ENCODE measurements at regions not wholly inside any gene's neighbourhood (a gene's known extent, or its start where the extent isn't known, plus 50 kb on each side); places are given as distances from the start of the nearest gene placed in this dataset.

DNA sequence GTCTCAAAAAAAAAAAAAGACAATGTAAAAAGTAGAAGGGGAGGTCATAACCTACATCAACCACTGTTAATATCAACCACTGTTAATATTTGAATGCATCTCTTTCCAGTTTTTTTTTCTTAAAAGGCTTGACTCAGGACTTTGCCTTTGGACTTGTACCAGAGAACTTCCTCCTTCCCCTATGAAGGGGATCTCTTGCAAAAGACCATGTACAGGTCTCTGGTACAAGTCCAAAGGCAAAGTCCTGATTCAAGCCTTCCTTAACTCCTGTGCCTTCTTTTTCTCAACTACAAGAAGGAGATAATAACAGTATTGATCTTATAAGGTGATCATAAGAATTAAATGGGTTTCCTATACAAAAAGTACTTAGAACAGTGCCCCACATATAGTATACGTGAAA, 563.5 kb downstream of the BUD13 start:
- H3K9ac ChIP-seq (ENCODE audit: low read length), result no peak overlapping the region
- H2BK12ac ChIP-seq (ENCODE audit: low read length), result no peak overlapping the region
- H4K12ac ChIP-seq (ENCODE audit: low read depth, low read length), result no peak overlapping the region
- H2AK5ac ChIP-seq (ENCODE audit: low read length), result no peak overlapping the region
- H3K27me3 ChIP-seq (ENCODE audit: insufficient read depth, low read length), result no peaks in the 10 kb centered on the region
- H4K91ac ChIP-seq (ENCODE audit: low read depth, low read length), result no peak overlapping the region
- H3K4me2 ChIP-seq (ENCODE audit: low read length), result no peak overlapping the region
- DNase-seq, result no peak
- no peaks in the 10 kb centered on the region for H3K4me1 ChIP-seq (ENCODE audit: control insufficient read depth in 1 of 2, insufficient read depth in 2 of 2, low read length in 2 of 2)
- H3K4me3 ChIP-seq (ENCODE audit: low read depth, low read length), result no peak overlapping the region
- no peak overlapping the region for H2AFZ ChIP-seq (ENCODE audit: insufficient read depth, low read length, poor library complexity)
- no peak overlapping the region for H3K4ac ChIP-seq (ENCODE audit: low read depth, low read length)
- H3K18ac ChIP-seq (ENCODE audit: low read length), result no peak overlapping the region
- H3K36me3 ChIP-seq (ENCODE audit: control insufficient read depth in 1 of 2, insufficient read depth in 2 of 2, low read length in 2 of 2), result no peaks in the 10 kb centered on the region
- H3K9me3 ChIP-seq (ENCODE audit: insufficient read depth, low read depth, low read length), result peaks cover 5% of the 10 kb centered on the region
- H2BK5ac ChIP-seq (ENCODE audit: low read depth, low read length, poor library complexity), result no peak overlapping the region
- H3K23ac ChIP-seq (ENCODE audit: low read length), result no peak overlapping the region
- H3K79me2 ChIP-seq (ENCODE audit: control insufficient read depth, insufficient read depth, low read length, poor library complexity), result no peaks in the 10 kb centered on the region
- no peak overlapping the region for H4K8ac ChIP-seq (ENCODE audit: low read depth, low read length)
- H2BK120ac ChIP-seq (ENCODE audit: insufficient read depth, low read length, poor library complexity), result no peak overlapping the region
- H3K27ac ChIP-seq (ENCODE audit: low read depth, low read length), result no peak overlapping the region
- WGBS (ENCODE audit: extremely low coverage, insufficient coverage, insufficient read length), result no CpG with 5 or more reads among the region's 1 CpG
- H3K14ac ChIP-seq (ENCODE audit: low read length), result no peak overlapping the region
- H3K79me1 ChIP-seq (ENCODE audit: low read length), result no peaks in the 10 kb centered on the region

- H3K18ac ChIP-seq (ENCODE audit: low read length), result no peak overlapping the region
- no peak overlapping the region for H4K12ac ChIP-seq (ENCODE audit: low read depth, low read length)
- no peaks in the 10 kb centered on the region for H3K36me3 ChIP-seq (ENCODE audit: control insufficient read depth in 1 of 2, insufficient read depth in 2 of 2, low read length in 2 of 2)
- H3K14ac ChIP-seq (ENCODE audit: low read length), result no peak overlapping the region
- no peak overlapping the region for H2BK12ac ChIP-seq (ENCODE audit: low read length)
- H3K4me3 ChIP-seq (ENCODE audit: low read depth, low read length), result no peak overlapping the region
- H3K9ac ChIP-seq (ENCODE audit: low read length), result no peak overlapping the region
- H3K4ac ChIP-seq (ENCODE audit: low read depth, low read length), result no peak overlapping the region
- no peak overlapping the region for H3K23ac ChIP-seq (ENCODE audit: low read length)
- no peaks in the 10 kb centered on the region for H3K79me2 ChIP-seq (ENCODE audit: control insufficient read depth, insufficient read depth, low read length, poor library complexity)
- peaks cover 0 to 4% of the 10 kb centered on the region in 2 experiments for H3K4me1 ChIP-seq (ENCODE audit: control insufficient read depth in 1 of 2, insufficient read depth in 2 of 2, low read length in 2 of 2)
- H4K8ac ChIP-seq (ENCODE audit: low read depth, low read length), result no peak overlapping the region
- no peak overlapping the region for H2BK120ac ChIP-seq (ENCODE audit: insufficient read depth, low read length, poor library complexity)
- no peak overlapping the region for H3K27ac ChIP-seq (ENCODE audit: low read depth, low read length)
- H3K4me2 ChIP-seq (ENCODE audit: low read length), result no peak overlapping the region
- no peaks in the 10 kb centered on the region for H3K79me1 ChIP-seq (ENCODE audit: low read length)
- H2BK5ac ChIP-seq (ENCODE audit: low read depth, low read length, poor library complexity), result no peak overlapping the region
- no peak overlapping the region for H4K91ac ChIP-seq (ENCODE audit: low read depth, low read length)
- H2AK5ac ChIP-seq (ENCODE audit: low read length), result no peak overlapping the region
- no peak overlapping the region for H2AFZ ChIP-seq (ENCODE audit: insufficient read depth, low read length, poor library complexity)
- WGBS (ENCODE audit: extremely low coverage, insufficient coverage, insufficient read length), result no CpG with 5 or more reads among the region's 18 CpGs
- peaks cover 1% of the 10 kb centered on the region for H3K9me3 ChIP-seq (ENCODE audit: insufficient read depth, low read depth, low read length)
- no peak for DNase-seq
- H3K27me3 ChIP-seq (ENCODE audit: insufficient read depth, low read length), result no peaks in the 10 kb centered on the region
These were observed 565.2 kb downstream of the BUD13 start for GRCh38 chr11:116207421-116208141.

GRCh38 chr11:116207019-116207418, 565.8 kb downstream of the BUD13 start:
- H3K23ac ChIP-seq (ENCODE audit: low read length), result no peak overlapping the region
- H2AK5ac ChIP-seq (ENCODE audit: low read length), result no peak overlapping the region
- no peak overlapping the region for H4K8ac ChIP-seq (ENCODE audit: low read depth, low read length)
- H2AFZ ChIP-seq (ENCODE audit: insufficient read depth, low read length, poor library complexity), result no peak overlapping the region
- H3K4me1 ChIP-seq (ENCODE audit: control insufficient read depth in 1 of 2, insufficient read depth in 2 of 2, low read length in 2 of 2), result peaks cover 0 to 4% of the 10 kb centered on the region in 2 experiments
- H3K9ac ChIP-seq (ENCODE audit: low read length), result no peak overlapping the region
- no peaks in the 10 kb centered on the region for H3K79me2 ChIP-seq (ENCODE audit: control insufficient read depth, insufficient read depth, low read length, poor library complexity)
- H3K79me1 ChIP-seq (ENCODE audit: low read length), result no peaks in the 10 kb centered on the region
- no peak overlapping the region for H2BK5ac ChIP-seq (ENCODE audit: low read depth, low read length, poor library complexity)
- H4K91ac ChIP-seq (ENCODE audit: low read depth, low read length), result no peak overlapping the region
- H3K27ac ChIP-seq (ENCODE audit: low read depth, low read length), result no peak overlapping the region
- H3K18ac ChIP-seq (ENCODE audit: low read length), result no peak overlapping the region
- WGBS (ENCODE audit: extremely low coverage, insufficient coverage, insufficient read length), result no CpG with 5 or more reads among the region's 2 CpGs
- no peak overlapping the region for H3K4ac ChIP-seq (ENCODE audit: low read depth, low read length)
- no peak overlapping the region for H3K4me2 ChIP-seq (ENCODE audit: low read length)
- DNase-seq, result no peak
- H3K27me3 ChIP-seq (ENCODE audit: insufficient read depth, low read length), result no peaks in the 10 kb centered on the region
- H3K36me3 ChIP-seq (ENCODE audit: control insufficient read depth in 1 of 2, insufficient read depth in 2 of 2, low read length in 2 of 2), result no peaks in the 10 kb centered on the region
- H3K9me3 ChIP-seq (ENCODE audit: insufficient read depth, low read depth, low read length), result peaks cover 1% of the 10 kb centered on the region
- H2BK12ac ChIP-seq (ENCODE audit: low read length), result no peak overlapping the region
- no peak overlapping the region for H2BK120ac ChIP-seq (ENCODE audit: insufficient read depth, low read length, poor library complexity)
- H3K4me3 ChIP-seq (ENCODE audit: low read depth, low read length), result no peak overlapping the region
- H4K12ac ChIP-seq (ENCODE audit: low read depth, low read length), result no peak overlapping the region
- H3K14ac ChIP-seq (ENCODE audit: low read length), result no peak overlapping the region

- H2AK5ac ChIP-seq (ENCODE audit: low read length), result no peak overlapping the region
- no peak overlapping the region for H3K18ac ChIP-seq (ENCODE audit: low read length)
- H2BK5ac ChIP-seq (ENCODE audit: low read depth, low read length, poor library complexity), result no peak overlapping the region
- H3K27me3 ChIP-seq (ENCODE audit: insufficient read depth, low read length), result no peaks in the 10 kb centered on the region
- H3K9ac ChIP-seq (ENCODE audit: low read length), result no peak overlapping the region
- H3K4me2 ChIP-seq (ENCODE audit: low read length), result no peak overlapping the region
- H3K9me3 ChIP-seq (ENCODE audit: insufficient read depth, low read depth, low read length), result no peaks in the 10 kb centered on the region
- no peaks in the 10 kb centered on the region for H3K79me2 ChIP-seq (ENCODE audit: control insufficient read depth, insufficient read depth, low read length, poor library complexity)
- H4K8ac ChIP-seq (ENCODE audit: low read depth, low read length), result no peak overlapping the region
- H3K4me3 ChIP-seq (ENCODE audit: low read depth, low read length), result no peak overlapping the region
- no peak overlapping the region for H3K14ac ChIP-seq (ENCODE audit: low read length)
- no peak for DNase-seq
- no CpG with 5 or more reads among the region's 2 CpGs for WGBS (ENCODE audit: extremely low coverage, insufficient coverage, insufficient read length)
- no peak overlapping the region for H3K23ac ChIP-seq (ENCODE audit: low read length)
- H3K79me1 ChIP-seq (ENCODE audit: low read length), result no peaks in the 10 kb centered on the region
- no peak overlapping the region for H2AFZ ChIP-seq (ENCODE audit: insufficient read depth, low read length, poor library complexity)
- no peak overlapping the region for H2BK12ac ChIP-seq (ENCODE audit: low read length)
- H3K27ac ChIP-seq (ENCODE audit: low read depth, low read length), result no peak overlapping the region
- H3K4ac ChIP-seq (ENCODE audit: low read depth, low read length), result no peak overlapping the region
- peaks cover 0 to 4% of the 10 kb centered on the region in 2 experiments for H3K4me1 ChIP-seq (ENCODE audit: control insufficient read depth in 1 of 2, insufficient read depth in 2 of 2, low read length in 2 of 2)
- H2BK120ac ChIP-seq (ENCODE audit: insufficient read depth, low read length, poor library complexity), result no peak overlapping the region
- no peak overlapping the region for H4K91ac ChIP-seq (ENCODE audit: low read depth, low read length)
- H4K12ac ChIP-seq (ENCODE audit: low read depth, low read length), result no peak overlapping the region
- no peaks in the 10 kb centered on the region for H3K36me3 ChIP-seq (ENCODE audit: control insufficient read depth in 1 of 2, insufficient read depth in 2 of 2, low read length in 2 of 2)
These were observed 569.9 kb downstream of the BUD13 start for GRCh38 chr11:116202922-116203321.

Data from trophoblast cell (in vitro differentiated cells and primary cell).